Hematopoietic multipotent progenitor cell treated with erythropoietin and hydrocortisone succinate and interleukin-3 and kit ligand, for 6 days (in vitro differentiated cells): ENCODE measurements at regions not wholly inside any gene's neighbourhood (a gene's known extent, or its start where the extent isn't known, plus 50 kb on each side); places are given as distances from the start of the nearest gene placed in this dataset.

Source experiments
- DNase-seq: peaks from one replicate; pipeline ENCODE4 v3.0.0-alpha.2; 2015

- peak; percentile 1 for DNase-seq
Observed at GRCh38 chrX:8323356-8323755, 141.3 kb upstream of the VCX3B start.

GRCh38 chrX:8341814-8342590 lies 122.6 kb upstream of the VCX3B start:
- DNase-seq, result no peak

GRCh38 chrX:8345473-8345872 lies 119.2 kb upstream of the VCX3B start:
- DNase-seq, result no peak

GRCh38 chrX:8346060-8346459 lies 118.6 kb upstream of the VCX3B start:
- DNase-seq, result no peak

GRCh38 chrX:8346892-8347291 lies 117.7 kb upstream of the VCX3B start:
- DNase-seq, result no peak

GRCh38 chrX:8349816-8350544 lies 114.7 kb upstream of the VCX3B start:
- DNase-seq, result no peak

GRCh38 chrX:8358302-8358701 lies 106.3 kb upstream of the VCX3B start:
- no peak for DNase-seq

GRCh38 chrX:8364369-8365141 lies 100.1 kb upstream of the VCX3B start:
- peak; percentile 39 for DNase-seq

GRCh38 chrX:8366481-8366880 lies 98.1 kb upstream of the VCX3B start:
- DNase-seq, result no peak

- no peak for DNase-seq
Observed at GRCh38 chrX:8374041-8374825, 90.4 kb upstream of the VCX3B start.

GRCh38 chrX:8377041-8377440 lies 87.6 kb upstream of the VCX3B start:
- no peak for DNase-seq

- DNase-seq, result no peak
Observed at GRCh38 chrX:8390771-8391170, 73.9 kb upstream of the VCX3B start.

- no peak for DNase-seq
Observed at GRCh38 chrX:8403988-8404387, 60.6 kb upstream of the VCX3B start.

- no peak for DNase-seq
Observed at GRCh38 chrX:8404471-8404870, 60.2 kb upstream of the VCX3B start.

- no peak for DNase-seq
Observed at GRCh38 chrX:8404926-8405325, 59.7 kb upstream of the VCX3B start.

- DNase-seq, result no peak
Observed at GRCh38 chrX:8405631-8406030, 59.0 kb upstream of the VCX3B start.

- no peak for DNase-seq
Observed at GRCh38 chrX:8413279-8413678, 51.4 kb upstream of the VCX3B start.
